OCI-LY1 (cell line): ENCODE measurements at regions not wholly inside any gene's neighbourhood (a gene's known extent, or its start where the extent isn't known, plus 50 kb on each side); places are given as distances from the start of the nearest gene placed in this dataset.
"Not testable (repeated sequence)": the region's sequence is repeated elsewhere in the genome, so short reads cannot be mapped to it uniquely, and the experiment has no call there.

ENCODE experiments used
- CTCF ChIP-seq: fragments of 200-600 bp; sonication (generic), shearing (Covaris generic); IDR thresholded peaks from 2 replicates; pipeline ENCODE4 v1.5.1; 2017; ENCODE audit warnings: mild to moderate bottlenecking, antibody characterized with exemption, low read length, moderate library complexity, mixed read lengths
- EZH2 ChIP-seq: fragments of 200-600 bp; sonication (generic), shearing (Covaris generic); IDR thresholded peaks from 2 replicates; pipeline ENCODE4 v1.8.0; 2017; ENCODE audit warnings: borderline replicate concordance, mixed run types, mild to moderate bottlenecking, antibody characterized with exemption, low read length, moderate library complexity, mixed read lengths

GRCh38 chrX:1752799-1753198 lies 137.9 kb downstream of the ASMT start:
- TF ChIP-seq EZH2, CTCF: not testable (repeated sequence)
